Neutrophil (primary cell): ENCODE measurements at regions not wholly inside any gene's neighbourhood (a gene's known extent, or its start where the extent isn't known, plus 50 kb on each side); places are given as distances from the start of the nearest gene placed in this dataset.

Experiments
- H3K27ac ChIP-seq: fragments of 200-600 bp; sonication (generic); 2 replicates; pipeline ENCODE4 v1.5.1; 2016; ENCODE audit warnings: mild to moderate bottlenecking, moderate library complexity
- H3K27me3 ChIP-seq: fragments of 200-600 bp; sonication (generic); 2 replicates; pipeline ENCODE4 v1.6.0; 2016; ENCODE audit warnings: mild to moderate bottlenecking
- H3K36me3 ChIP-seq: fragments of 200-600 bp; sonication (generic); 2 replicates; pipeline ENCODE4 v1.5.1; 2017
- H3K4me1 ChIP-seq, 2 experiments: fragments of 200-600 bp in 1 of 2; sonication (generic) in 1 of 2; 1 replicate in 1 of 2; 2 replicates in 1 of 2; pipeline versions ENCODE4 v1.5.1 to v1.6.1; 2013 to 2016; ENCODE audit warnings: low read depth in 1 of 2, low read length in 1 of 2, mild to moderate bottlenecking in 1 of 2, moderate library complexity in 1 of 2; ENCODE audit not compliant: control insufficient read depth in 1 of 2, insufficient read depth in 1 of 2
- H3K4me3 ChIP-seq, 2 experiments: fragments of 200-600 bp in 1 of 2; sonication (generic) in 1 of 2; 1 replicate in 1 of 2; 2 replicates in 1 of 2; pipeline ENCODE4 v1.5.1; 2013 to 2016; ENCODE audit warnings: low read depth in 1 of 2, low read length in 1 of 2, mild to moderate bottlenecking in 1 of 2, moderate library complexity in 1 of 2
- H3K9me3 ChIP-seq: fragments of 200-600 bp; sonication (generic); 2 replicates; pipeline ENCODE4 v1.5.1; 2016
- TF ChIP-seq, protein P1 (sequence below): fragments of 200-600 bp; sonication (generic); IDR thresholded peaks from 2 replicates; pipeline ENCODE4 v1.5.1; 2016; ENCODE audit warnings: antibody characterized with exemption

DNA sequence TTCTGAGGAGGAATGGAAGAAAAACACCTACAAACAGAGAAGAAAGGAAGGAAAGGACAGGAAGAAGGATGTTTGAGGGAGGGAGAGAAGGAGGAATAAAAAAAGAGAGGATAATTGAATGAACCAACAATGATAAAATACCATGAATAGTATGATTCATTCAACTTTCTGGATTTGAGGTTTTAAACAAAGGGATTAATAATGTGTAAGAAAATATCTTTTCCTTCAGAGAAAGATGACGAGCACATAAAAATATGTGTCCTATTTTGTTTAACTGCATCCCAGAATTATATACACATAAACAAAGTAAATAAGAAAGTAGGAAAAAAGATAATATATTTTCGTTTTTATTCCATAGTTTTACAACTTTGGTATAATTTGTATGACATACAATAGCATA is 1380.4 kb downstream of the STIM2 start:
- Histone ChIP-seq H3K27ac (no peak overlapping the region), H3K27me3 (no peaks in the 10 kb centered on the region), H3K4me3 (no peak overlapping the region), H3K9me3 (no peaks in the 10 kb centered on the region), H3K36me3 (no peaks in the 10 kb centered on the region), H3K4me1 (no peaks in the 10 kb centered on the region)
- TF ChIP-seq, protein P1, sequence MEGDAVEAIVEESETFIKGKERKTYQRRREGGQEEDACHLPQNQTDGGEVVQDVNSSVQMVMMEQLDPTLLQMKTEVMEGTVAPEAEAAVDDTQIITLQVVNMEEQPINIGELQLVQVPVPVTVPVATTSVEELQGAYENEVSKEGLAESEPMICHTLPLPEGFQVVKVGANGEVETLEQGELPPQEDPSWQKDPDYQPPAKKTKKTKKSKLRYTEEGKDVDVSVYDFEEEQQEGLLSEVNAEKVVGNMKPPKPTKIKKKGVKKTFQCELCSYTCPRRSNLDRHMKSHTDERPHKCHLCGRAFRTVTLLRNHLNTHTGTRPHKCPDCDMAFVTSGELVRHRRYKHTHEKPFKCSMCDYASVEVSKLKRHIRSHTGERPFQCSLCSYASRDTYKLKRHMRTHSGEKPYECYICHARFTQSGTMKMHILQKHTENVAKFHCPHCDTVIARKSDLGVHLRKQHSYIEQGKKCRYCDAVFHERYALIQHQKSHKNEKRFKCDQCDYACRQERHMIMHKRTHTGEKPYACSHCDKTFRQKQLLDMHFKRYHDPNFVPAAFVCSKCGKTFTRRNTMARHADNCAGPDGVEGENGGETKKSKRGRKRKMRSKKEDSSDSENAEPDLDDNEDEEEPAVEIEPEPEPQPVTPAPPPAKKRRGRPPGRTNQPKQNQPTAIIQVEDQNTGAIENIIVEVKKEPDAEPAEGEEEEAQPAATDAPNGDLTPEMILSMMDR: no peak

DNA sequence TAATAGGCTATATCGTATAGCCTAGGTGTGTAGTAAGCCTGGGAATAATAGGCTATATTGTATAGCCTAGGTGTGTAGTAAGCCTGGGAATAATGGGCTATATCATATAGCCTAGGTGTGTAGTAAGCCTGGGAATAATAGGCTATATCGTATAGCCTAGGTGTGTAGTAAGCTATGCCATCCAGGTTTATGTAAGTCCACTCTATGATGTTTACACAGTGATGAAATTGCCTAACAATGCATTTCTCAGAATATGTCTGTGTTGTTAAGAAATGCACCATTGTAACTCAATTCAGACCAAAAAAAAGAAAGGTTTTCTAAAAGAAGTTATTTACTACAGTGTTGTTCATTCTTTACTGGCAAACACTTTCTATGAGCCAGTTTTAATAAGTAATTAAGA is 1387.2 kb downstream of the STIM2 start:
- Histone ChIP-seq H3K27ac (no peak overlapping the region), H3K4me3 (no peak overlapping the region), H3K9me3 (no peaks in the 10 kb centered on the region), H3K4me1 (no peaks in the 10 kb centered on the region), H3K36me3 (no peaks in the 10 kb centered on the region), H3K27me3 (no peaks in the 10 kb centered on the region)
- TF ChIP-seq, protein P1: no peak

DNA sequence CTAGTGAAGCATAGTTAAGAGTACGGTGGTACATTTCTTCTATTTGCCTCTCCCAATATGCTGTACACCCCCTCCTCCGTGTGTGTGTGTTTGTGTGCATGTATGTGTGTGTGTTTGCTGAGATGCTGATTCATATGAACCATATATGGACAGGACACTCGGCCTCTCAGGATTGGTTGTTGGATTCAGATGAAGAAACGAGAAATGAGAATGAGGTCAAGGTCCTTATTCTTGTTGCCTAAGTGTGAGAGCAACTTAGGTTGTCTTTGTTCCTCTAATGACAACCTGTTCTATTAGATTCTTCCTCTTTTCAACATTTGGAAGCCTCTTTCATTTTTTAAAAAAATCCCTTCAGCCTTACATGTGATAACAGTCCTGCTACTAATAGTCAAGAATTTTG is 1387.6 kb downstream of the STIM2 start:
- no peak overlapping the region for H3K27ac ChIP-seq
- TF ChIP-seq, protein P1: no peak
- no peaks in the 10 kb centered on the region for H3K4me1 ChIP-seq
- no peaks in the 10 kb centered on the region for H3K36me3 ChIP-seq
- no peaks in the 10 kb centered on the region for H3K9me3 ChIP-seq
- H3K27me3 ChIP-seq: no peaks in the 10 kb centered on the region
- H3K4me3 ChIP-seq: no peak overlapping the region

DNA sequence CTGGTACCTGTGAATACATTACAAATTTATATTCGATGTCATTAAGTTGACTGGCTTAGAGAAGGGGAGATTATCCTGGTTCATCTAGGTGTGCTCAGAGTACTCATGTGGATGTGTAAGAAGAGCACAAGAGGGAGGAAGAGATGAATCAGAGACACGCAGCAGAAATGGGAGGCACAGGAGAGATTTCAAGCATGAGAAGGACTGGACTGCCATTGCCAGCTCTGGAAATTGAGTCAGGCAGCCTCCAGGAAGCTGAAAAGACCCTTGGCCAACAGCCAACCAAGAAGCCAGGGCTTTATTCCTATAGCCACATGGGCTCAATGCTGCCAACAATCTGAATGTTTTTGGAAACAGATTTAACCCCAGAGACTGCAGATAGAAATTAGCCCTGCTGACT is 1390.0 kb downstream of the STIM2 start:
- Histone ChIP-seq H3K4me3 (no peak overlapping the region), H3K27ac (no peak overlapping the region), H3K4me1 (no peaks in the 10 kb centered on the region), H3K9me3 (no peaks in the 10 kb centered on the region), H3K36me3 (no peaks in the 10 kb centered on the region), H3K27me3 (no peaks in the 10 kb centered on the region)
- TF ChIP-seq, protein P1: no peak

DNA sequence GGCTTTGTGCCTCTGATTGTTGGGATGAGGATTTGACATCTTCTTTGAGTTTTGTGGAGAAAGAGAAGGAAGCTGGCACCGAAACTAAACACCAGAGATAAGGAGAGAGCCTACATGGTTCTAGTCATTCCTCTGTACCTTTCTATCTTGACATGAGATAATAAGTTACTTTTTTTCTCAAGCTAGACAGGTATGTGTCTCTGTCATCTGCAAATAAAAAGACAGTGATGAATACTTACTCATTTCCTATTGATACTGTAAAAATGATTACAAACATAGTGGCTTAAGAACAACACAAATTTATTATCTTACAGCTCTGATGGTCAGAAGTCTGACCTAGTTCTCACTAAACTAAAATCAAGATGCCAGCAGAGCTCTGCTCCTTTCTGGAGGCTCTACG is 1391.2 kb downstream of the STIM2 start:
- H3K4me3 ChIP-seq: no peak overlapping the region
- no peaks in the 10 kb centered on the region for H3K4me1 ChIP-seq
- TF ChIP-seq, protein P1: no peak
- H3K27me3 ChIP-seq: no peaks in the 10 kb centered on the region
- no peak overlapping the region for H3K27ac ChIP-seq
- H3K9me3 ChIP-seq: no peaks in the 10 kb centered on the region
- H3K36me3 ChIP-seq: no peaks in the 10 kb centered on the region

DNA sequence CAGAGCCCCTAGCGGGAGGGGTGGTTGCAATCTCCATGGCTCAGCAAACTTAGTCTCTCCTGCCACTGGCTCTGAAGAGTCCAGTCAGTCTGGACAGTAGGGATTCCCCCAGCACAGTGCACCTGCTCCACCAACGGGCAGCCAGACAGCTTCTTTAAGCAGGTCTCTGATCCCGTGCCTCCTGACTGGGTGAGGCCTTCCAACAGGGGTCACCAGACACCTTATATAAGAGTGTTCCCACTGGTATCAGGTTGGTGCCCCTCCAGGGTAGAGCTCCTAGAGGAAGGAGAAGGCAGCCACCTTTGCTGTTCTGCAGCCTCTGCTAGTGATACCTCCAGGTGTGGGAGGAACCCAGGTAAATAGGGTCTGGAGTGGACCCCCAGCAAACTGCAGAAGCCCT is 1393.4 kb downstream of the STIM2 start:
- Histone ChIP-seq H3K9me3 (no peaks in the 10 kb centered on the region), H3K4me1 (no peaks in the 10 kb centered on the region), H3K27ac (no peak overlapping the region), H3K4me3 (no peak overlapping the region), H3K27me3 (no peaks in the 10 kb centered on the region), H3K36me3 (no peaks in the 10 kb centered on the region)
- TF ChIP-seq, protein P1: no peak
